Glutamatergic neuron (in vitro differentiated cells): ENCODE measurements at regions not wholly inside any gene's neighbourhood (a gene's known extent, or its start where the extent isn't known, plus 50 kb on each side); places are given as distances from the start of the nearest gene placed in this dataset.

Experiments
- DNase-seq: peaks from one replicate; pipeline ENCODE4 v3.0.0; 2022
- H3K27ac Mint-ChIP-seq: one replicate; pipeline ENCODE4 v1.8.0; 2020; ENCODE audit warnings: mild to moderate bottlenecking, mixed read lengths, inconsistent platforms; ENCODE audit not compliant: unreplicated experiment
- H3K27me3 Mint-ChIP-seq: one replicate; pipeline ENCODE4 v1.8.0; 2020; ENCODE audit warnings: mild to moderate bottlenecking, moderate library complexity, mixed read lengths, inconsistent platforms; ENCODE audit not compliant: unreplicated experiment
- H3K36me3 Mint-ChIP-seq: one replicate; pipeline ENCODE4 v1.8.0; 2020; ENCODE audit warnings: mild to moderate bottlenecking, mixed read lengths, inconsistent platforms; ENCODE audit not compliant: unreplicated experiment
- H3K4me1 Mint-ChIP-seq: one replicate; pipeline ENCODE4 v1.8.0; 2020; ENCODE audit warnings: mild to moderate bottlenecking, low read depth, mixed read lengths, inconsistent platforms; ENCODE audit not compliant: unreplicated experiment
- H3K4me3 Mint-ChIP-seq: one replicate; pipeline ENCODE4 v1.8.0; 2020; ENCODE audit warnings: mild to moderate bottlenecking, mixed read lengths, inconsistent platforms; ENCODE audit not compliant: unreplicated experiment
- H3K9me3 Mint-ChIP-seq: one replicate; pipeline ENCODE4 v1.8.0; 2020; ENCODE audit warnings: mild to moderate bottlenecking, moderate library complexity, mixed read lengths, inconsistent platforms; ENCODE audit not compliant: unreplicated experiment
- TF ChIP-seq, protein P1 (sequence below): fragments of 200-600 bp; sonication (generic); IDR thresholded peaks from one replicate; pipeline ENCODE4 v1.5.0; 2021; ENCODE audit not compliant: partially characterized antibody, unreplicated experiment

DNA sequence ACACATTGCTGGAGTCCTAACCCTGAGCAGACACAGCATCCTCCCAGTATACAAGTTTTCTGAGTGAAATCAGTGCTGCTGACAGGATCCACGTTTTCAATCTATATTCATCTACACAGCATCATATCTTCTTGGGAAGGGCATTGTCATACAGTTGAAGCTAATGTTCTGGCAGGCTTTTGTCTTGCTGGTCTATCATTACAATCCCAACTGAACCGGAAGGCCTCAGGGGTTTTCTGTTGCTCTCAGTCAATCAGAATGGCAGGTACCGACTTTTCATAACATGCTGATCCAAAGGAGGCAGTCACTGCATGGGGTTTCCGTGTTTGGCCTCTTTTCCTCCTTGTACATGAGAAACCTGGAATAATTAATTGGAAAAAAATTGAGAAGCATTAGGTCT, 2118.8 kb upstream of the WWC1 start:
- Mint-ChIP-seq H3K9me3 (no peaks in the 10 kb centered on the region), H3K4me3 (no peak overlapping the region), H3K27me3 (peaks cover 2% of the 10 kb centered on the region), H3K27ac (no peak overlapping the region), H3K4me1 (peaks cover 17% of the 10 kb centered on the region), H3K36me3 (no peaks in the 10 kb centered on the region)
- TF ChIP-seq, protein P1, sequence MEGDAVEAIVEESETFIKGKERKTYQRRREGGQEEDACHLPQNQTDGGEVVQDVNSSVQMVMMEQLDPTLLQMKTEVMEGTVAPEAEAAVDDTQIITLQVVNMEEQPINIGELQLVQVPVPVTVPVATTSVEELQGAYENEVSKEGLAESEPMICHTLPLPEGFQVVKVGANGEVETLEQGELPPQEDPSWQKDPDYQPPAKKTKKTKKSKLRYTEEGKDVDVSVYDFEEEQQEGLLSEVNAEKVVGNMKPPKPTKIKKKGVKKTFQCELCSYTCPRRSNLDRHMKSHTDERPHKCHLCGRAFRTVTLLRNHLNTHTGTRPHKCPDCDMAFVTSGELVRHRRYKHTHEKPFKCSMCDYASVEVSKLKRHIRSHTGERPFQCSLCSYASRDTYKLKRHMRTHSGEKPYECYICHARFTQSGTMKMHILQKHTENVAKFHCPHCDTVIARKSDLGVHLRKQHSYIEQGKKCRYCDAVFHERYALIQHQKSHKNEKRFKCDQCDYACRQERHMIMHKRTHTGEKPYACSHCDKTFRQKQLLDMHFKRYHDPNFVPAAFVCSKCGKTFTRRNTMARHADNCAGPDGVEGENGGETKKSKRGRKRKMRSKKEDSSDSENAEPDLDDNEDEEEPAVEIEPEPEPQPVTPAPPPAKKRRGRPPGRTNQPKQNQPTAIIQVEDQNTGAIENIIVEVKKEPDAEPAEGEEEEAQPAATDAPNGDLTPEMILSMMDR, result no peak
- no peak for DNase-seq

DNA sequence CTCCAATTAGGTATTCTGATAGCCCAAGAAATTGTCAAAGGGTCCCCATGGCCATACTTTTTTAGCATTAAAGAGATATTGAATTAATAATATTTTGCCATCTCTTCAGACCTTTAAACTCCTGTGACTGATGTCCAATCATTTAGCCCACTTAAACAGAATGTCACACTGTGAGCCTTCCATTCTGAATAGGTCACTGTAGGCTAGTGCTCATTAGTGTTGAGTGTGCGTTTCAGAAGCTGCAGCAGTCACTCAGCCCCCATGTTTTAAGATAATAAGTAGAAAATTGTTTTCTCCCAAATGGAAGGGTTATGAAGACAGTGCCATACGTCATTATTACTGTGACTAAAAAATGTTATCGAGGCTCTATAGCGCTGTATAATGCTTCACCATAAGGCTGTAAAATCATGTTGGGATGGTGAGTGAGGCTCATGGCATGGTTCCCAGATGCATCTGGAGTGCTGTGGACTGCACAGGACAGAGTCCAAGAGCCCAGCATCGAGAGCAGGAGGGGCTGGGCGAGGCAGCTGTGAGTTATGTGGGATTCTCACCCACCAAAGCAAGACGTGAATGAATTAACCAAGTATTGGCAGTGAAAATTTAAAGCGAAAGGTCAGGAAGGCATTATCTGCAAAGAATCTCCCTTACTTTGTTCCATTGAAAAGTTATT, 2112.9 kb upstream of the WWC1 start:
- H3K27ac Mint-ChIP-seq, result peak overlapping the region; percentile 67
- H3K4me1 Mint-ChIP-seq, result peaks cover 14% of the 10 kb centered on the region
- H3K27me3 Mint-ChIP-seq, result peaks cover 2% of the 10 kb centered on the region
- no peaks in the 10 kb centered on the region for H3K36me3 Mint-ChIP-seq
- peak overlapping the region; percentile 65 for H3K4me3 Mint-ChIP-seq
- TF ChIP-seq, protein P1, result no peak
- DNase-seq, result no peak
- H3K9me3 Mint-ChIP-seq, result no peaks in the 10 kb centered on the region

DNA sequence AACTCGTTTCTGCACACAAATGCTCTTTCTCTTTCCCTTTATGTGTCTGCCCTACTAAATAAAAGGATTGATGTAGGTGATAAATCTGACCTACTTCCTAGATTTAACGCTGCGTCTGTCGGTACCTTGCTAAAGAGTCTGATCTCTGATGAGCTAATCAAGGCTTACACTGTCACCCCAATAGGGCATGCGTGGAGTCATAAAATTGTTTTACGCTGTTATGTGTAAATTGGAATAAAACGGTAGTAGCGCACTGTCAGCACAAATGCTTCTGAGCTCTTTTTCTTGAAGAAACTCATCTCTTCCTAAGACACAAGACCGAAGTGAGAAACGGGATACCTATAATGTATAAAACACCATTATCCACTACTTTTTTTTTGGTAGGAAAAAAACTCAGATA, 2106.3 kb upstream of the WWC1 start:
- TF ChIP-seq, protein P1, result no peak
- H3K27me3 Mint-ChIP-seq, result no peaks in the 10 kb centered on the region
- H3K36me3 Mint-ChIP-seq, result no peaks in the 10 kb centered on the region
- no peaks in the 10 kb centered on the region for H3K9me3 Mint-ChIP-seq
- H3K4me3 Mint-ChIP-seq, result no peak overlapping the region
- DNase-seq, result no peak
- no peaks in the 10 kb centered on the region for H3K4me1 Mint-ChIP-seq
- no peak overlapping the region for H3K27ac Mint-ChIP-seq

DNA sequence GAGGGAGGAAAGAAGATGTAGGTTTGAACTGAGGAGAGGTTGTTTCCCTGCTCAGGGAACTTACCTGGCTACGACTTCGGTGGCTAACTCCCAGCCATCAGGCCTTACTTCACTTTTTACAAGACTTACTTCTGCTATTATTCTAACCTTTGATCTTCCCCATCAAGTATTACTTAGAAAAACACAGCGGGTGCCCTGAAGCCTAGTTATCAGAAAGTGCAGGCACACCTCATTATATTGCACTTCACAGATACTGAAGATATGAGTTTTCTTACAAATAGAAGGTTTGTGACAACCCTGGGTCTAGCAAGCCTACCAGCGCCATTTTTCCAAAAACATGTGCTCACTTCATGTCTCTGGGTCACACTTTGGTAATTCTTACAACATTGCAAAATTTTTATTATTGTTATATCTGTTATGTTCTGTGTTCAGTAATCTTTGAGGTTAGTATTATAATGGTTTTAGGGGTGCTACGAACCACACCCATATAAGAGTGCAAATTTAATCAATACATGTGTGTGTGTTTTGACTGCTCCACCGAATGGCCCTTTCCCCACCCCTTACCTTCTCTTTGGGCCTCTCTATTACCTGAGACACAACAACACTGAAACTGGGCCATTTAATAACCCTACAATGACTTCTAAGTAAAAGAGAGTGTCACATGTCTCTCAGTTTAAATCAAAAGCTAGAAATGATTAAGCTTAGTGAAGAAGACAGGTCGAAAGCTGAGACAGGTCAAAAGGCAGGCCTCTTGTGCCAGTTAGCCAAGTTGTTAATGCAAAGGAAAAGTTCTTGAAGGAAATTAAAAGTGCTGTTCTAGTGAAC, 2102.7 kb upstream of the WWC1 start:
- H3K27me3 Mint-ChIP-seq, result no peaks in the 10 kb centered on the region
- H3K4me1 Mint-ChIP-seq, result no peaks in the 10 kb centered on the region
- TF ChIP-seq, protein P1, result no peak
- no peaks in the 10 kb centered on the region for H3K36me3 Mint-ChIP-seq
- no peak for DNase-seq
- H3K4me3 Mint-ChIP-seq, result no peak overlapping the region
- no peaks in the 10 kb centered on the region for H3K9me3 Mint-ChIP-seq
- H3K27ac Mint-ChIP-seq, result no peak overlapping the region

DNA sequence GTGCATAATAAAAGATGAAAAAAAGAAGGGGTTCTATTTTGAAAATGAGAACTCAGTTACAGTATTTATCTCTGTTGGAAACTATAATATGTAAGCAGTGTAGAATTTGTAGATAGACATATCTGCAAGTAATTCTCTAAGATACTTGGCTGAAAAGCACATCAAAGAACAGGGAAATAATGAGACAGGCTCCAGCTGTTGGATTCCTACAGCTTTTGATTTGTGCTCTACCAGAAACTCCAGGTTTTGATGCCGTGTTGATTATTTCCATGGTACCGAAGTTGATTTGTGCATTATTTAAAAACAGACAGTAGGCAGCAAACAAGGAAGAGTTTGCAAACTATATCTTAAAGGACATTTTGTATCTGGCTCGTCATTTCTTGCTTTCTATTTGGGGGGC, 2098.7 kb upstream of the WWC1 start:
- Mint-ChIP-seq H3K9me3 (no peaks in the 10 kb centered on the region), H3K4me3 (no peak overlapping the region), H3K4me1 (no peaks in the 10 kb centered on the region), H3K27ac (no peak overlapping the region), H3K27me3 (no peaks in the 10 kb centered on the region), H3K36me3 (no peaks in the 10 kb centered on the region)
- TF ChIP-seq, protein P1, result no peak
- no peak for DNase-seq
